ENCODE measurements at regions not wholly inside any gene's neighbourhood (a gene's known extent, or its start where the extent isn't known, plus 50 kb on each side); places are given as distances from the start of the nearest gene placed in this dataset.

- H3K4me3 ChIP-seq (ENCODE audit: extremely low read depth in 1 of 4, insufficient read depth in 2 of 4, low read depth in 3 of 4, low read length in 4 of 4) = no peak overlapping the region
- H3K4ac ChIP-seq (replicated peaks; ENCODE audit: insufficient read length, low read depth, low read length) = no peak overlapping the region
- H3K9me3 ChIP-seq (ENCODE audit: insufficient read depth in 2 of 2, low read depth in 1 of 2, low read length in 1 of 2) = no peaks in the 10 kb centered on the region
- WGBS, 2 experiments (ENCODE audit: extremely low coverage in 1 of 2, insufficient coverage in 1 of 2, insufficient read length in 1 of 2, insufficient replicate concordance in 2 of 2, low coverage in 1 of 2, low lambda C conversion rate in 2 of 2, missing lambda C conversion rate in 1 of 2) = 90% methylated on average over 1 of the region's 1 CpG; no CpG with 5 or more reads in 1 of the 2 experiments
- no peak overlapping the region for H2BK12ac ChIP-seq (ENCODE audit: low read depth, low read length)
- H3K56ac ChIP-seq (replicated peaks; ENCODE audit: insufficient read length, low read depth, low read length) = no peak overlapping the region
- DNase-seq (ENCODE audit: low read depth in 1 of 2, low spot score in 2 of 2) (no peak), FAIRE-seq (no peak)
- no peak overlapping the region for H2AFZ ChIP-seq (ENCODE audit: low read length)
- H4K8ac ChIP-seq (ENCODE audit: extremely low read depth, insufficient read depth, low read length) = no peak overlapping the region
- no peaks in the 10 kb centered on the region for H3K27me3 ChIP-seq (replicated peaks in 1 of 4; ENCODE audit: control insufficient read depth in 3 of 4, extremely low read depth in 1 of 4, insufficient read depth in 3 of 4, low read length in 3 of 4)
- H3K18ac ChIP-seq (ENCODE audit: extremely low read depth, low read length) = no peak overlapping the region
- no peaks in the 10 kb centered on the region for H3K4me1 ChIP-seq (replicated peaks in 1 of 4; ENCODE audit: control insufficient read depth in 3 of 4, insufficient read depth in 4 of 4, low read length in 3 of 4)
- H3K23ac ChIP-seq (ENCODE audit: insufficient read length) = no peak overlapping the region
- no peak for TF ChIP-seq RNF2 (IDR thresholded peaks at IDR 0.05; ENCODE audit: borderline replicate concordance, low read depth, low read length, missing control alignments, poor library complexity, severe bottlenecking)
- H2BK120ac ChIP-seq (replicated peaks; ENCODE audit: low read depth, low read length) = no peak overlapping the region
- no peaks in the 10 kb centered on the region for H3K23me2 ChIP-seq (ENCODE audit: low read depth, low read length)
- no peak overlapping the region for H4K5ac ChIP-seq (ENCODE audit: insufficient read length, low read depth, low read length)
- no peak overlapping the region for H2AK5ac ChIP-seq (ENCODE audit: low read depth, low read length)
- no peak overlapping the region for H2BK20ac ChIP-seq (ENCODE audit: low read length)
- no peaks in the 10 kb centered on the region for H3K79me2 ChIP-seq (ENCODE audit: control insufficient read depth in 1 of 2, insufficient read depth in 2 of 2, low read length in 2 of 2)
- no peak overlapping the region for H3K4me2 ChIP-seq (ENCODE audit: insufficient read depth in 1 of 2, low read depth in 2 of 2, low read length in 2 of 2)
- H3K9ac ChIP-seq (replicated peaks in 1 of 4; ENCODE audit: extremely low read depth in 1 of 4, low read depth in 3 of 4, low read length in 3 of 4) = no peak overlapping the region
- H3K79me1 ChIP-seq (ENCODE audit: low read depth, low read length) = no peaks in the 10 kb centered on the region
- no peak overlapping the region for H2BK15ac ChIP-seq (ENCODE audit: low read length)
- POLR2A ChIA-PET (ENCODE audit: partially characterized antibody) = no interaction called here
- no peak overlapping the region for H2BK5ac ChIP-seq (ENCODE audit: low read depth, low read length)
- no peaks in the 10 kb centered on the region for H3K36me3 ChIP-seq (ENCODE audit: control insufficient read depth in 2 of 4, insufficient read depth in 4 of 4, low read length in 3 of 4)
- no peak overlapping the region for H3K27ac ChIP-seq (ENCODE audit: low read depth, low read length)
- no peak overlapping the region for H3K14ac ChIP-seq (ENCODE audit: insufficient read length)
- CTCF ChIA-PET (ENCODE audit: partially characterized antibody) = no interaction called here
- no peak overlapping the region for H4K91ac ChIP-seq (replicated peaks; ENCODE audit: insufficient read length, low read length)
- no peaks in the 10 kb centered on the region for H4K20me1 ChIP-seq (replicated peaks in 1 of 2; ENCODE audit: control insufficient read depth in 1 of 2, insufficient read depth in 2 of 2, low read length in 2 of 2)
These were observed 353.9 kb downstream of the CHL1 start for GRCh38 chr3:550471-550870.

Measured in H1 (cell line).